Heart left ventricle (tissue), 16 donors: ENCODE measurements at regions not wholly inside any gene's neighbourhood (a gene's known extent, or its start where the extent isn't known, plus 50 kb on each side); places are given as distances from the start of the nearest gene placed in this dataset.
A peak's percentile ranks its signal among the peaks of the same experiment; 100 is the strongest.

Experiments used
- ATAC-seq, 4 donors: fragments of 200-7000 bp; cut with Tn5 transposase; one replicate each; pipeline ENCODE4 v1.9.1; 2020 to 2022; ENCODE audit warnings: moderate library complexity in 4 of 4, mild to moderate bottlenecking in 3 of 4, moderate number of reproducible peaks in 1 of 4
- DNase-seq, 5 donors: peaks; one replicate each; pipeline ENCODE4 v3.0.0-alpha.2; 2020
- H3K27ac ChIP-seq, 12 donors: fragments of 200-600 bp; sonication (generic) in 4 of 12; one replicate each; pipeline versions ENCODE4 v1.5.0 to v1.8.0; 2016 to 2022; ENCODE audit warnings: mild to moderate bottlenecking in 2 of 12
- H3K27me3 ChIP-seq, 9 donors: fragments of 200-600 bp; sonication (generic) in 2 of 9; one replicate each; pipeline versions ENCODE4 v1.5.1 to v1.8.0; 2016 to 2022; ENCODE audit warnings: mild to moderate bottlenecking in 3 of 9
- H3K36me3 ChIP-seq, 9 donors: fragments of 200-600 bp; sonication (generic) in 2 of 9; one replicate each; pipeline versions ENCODE4 v1.5.0 to v1.8.0; 2018 to 2022; ENCODE audit warnings: mild to moderate bottlenecking in 2 of 9
- H3K4me1 ChIP-seq, 12 donors: fragments of 200-600 bp; sonication (generic) in 4 of 12; one replicate each; pipeline versions ENCODE4 v1.5.0 to v1.8.0; 2016 to 2022; ENCODE audit warnings: mild to moderate bottlenecking in 3 of 12
- H3K4me3 ChIP-seq, 12 donors: fragments of 200-600 bp; sonication (generic) in 4 of 12; one replicate each; pipeline versions ENCODE4 v1.5.0 to v1.8.0; 2017 to 2022; ENCODE audit warnings: mild to moderate bottlenecking in 9 of 12, moderate library complexity in 4 of 12
- H3K9me3 ChIP-seq, 12 donors: fragments of 200-600 bp; sonication (generic) in 4 of 12; one replicate each; pipeline versions ENCODE4 v1.5.0 to v1.8.0; 2016 to 2022; ENCODE audit warnings: mild to moderate bottlenecking in 1 of 12
- POLR2A ChIP-seq, 2 donors: fragments of 450-650 bp; IDR thresholded peaks; one replicate each; pipeline ENCODE4 v1.6.1; 2017; ENCODE audit warnings: antibody characterized with exemption in 2 of 2, mild to moderate bottlenecking in 2 of 2, moderate library complexity in 2 of 2
- WGBS, 4 donors: extraction: QIAGEN DNeasy Blood & Tissue Kit in 2 of 4; methylation state at CpG; one replicate each; pipeline versions ENCODE4 v1.1.5 to v1.1.7; 2013 to 2018; 5-methylcytosine and 5-hydroxymethylcytosine counted together
- intact Hi-C, 10 donors: fragments of 100-400 bp; cut with DNase I; formaldehyde crosslinking; loops; one replicate each; pipeline versions ENCODE4 v1.11.1 to v1.14.2; 2022
- TF ChIP-seq, protein P1 (sequence below), 12 donors: fragments of 200-600 bp; sonication (generic) in 4 of 12; IDR thresholded peaks; one replicate each; pipeline versions ENCODE4 v1.5.0 to v1.8.0; 2018 to 2022; ENCODE audit warnings: antibody characterized with exemption in 12 of 12, mild to moderate bottlenecking in 5 of 12
- donor health status: ischemic (EF 13 %, LVEDD 7.1; RV severe dilation, severe dysfunction).
- donor health status: healthy with polysubstance abuse.
- donor health status: DM: no; HTN: yes; CAD: no.
- donor health status: DM: no; HTN: no; CAD: no.
- donor health status: ischemic (EF 25% LVEDD 6.9; RV normal size, moderate dysfunction).
- donor health status: ischemic (EF 25% LVEDD 5.7; RV mildly dilated, moderate dysfunction).
- donor health status: healthy.
- donor health status: DM: yes; HTN: yes; CAD: no.
- donor health status: ischemic (EF 35%, LVEDD 5.7; RV mildly dilated, moderate dysfunction).
- donor health status: nonischemic (EF 11% LVEDD 7.7; RV severe dilation, severe dysfunction).
- donor health status: DM: yes; HTN: yes; CAD: no.
- donor health status: PGD.
- donor health status: ischemic (EF 29% LVEDD 5.4; RV normal size, mild dysfunction).
- donor health status: nonischemic (EF 23%, LVEDD 6.1; RV moderate dilation, normal function).

DNA sequence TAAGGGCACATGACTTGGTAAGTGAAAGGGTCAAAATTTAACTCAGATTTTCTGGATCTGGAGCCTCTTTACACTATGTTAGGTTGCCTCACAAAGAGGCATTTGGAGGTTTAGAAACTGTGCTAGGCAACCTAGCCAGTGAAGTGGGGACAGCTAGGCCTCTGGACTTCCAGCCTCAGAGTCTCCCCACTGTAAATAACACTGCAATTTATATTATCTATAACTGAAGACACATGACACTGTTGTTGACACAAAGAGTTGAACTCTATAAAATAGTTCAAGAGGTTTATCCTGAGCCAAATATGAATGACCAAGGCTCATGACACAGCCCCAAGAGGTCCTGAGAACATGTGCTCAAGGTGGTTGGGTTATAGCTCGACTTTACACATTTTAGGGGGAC lies 74.9 kb upstream of the IQCM start:
- Histone ChIP-seq H3K9me3 (no peaks in the 10 kb centered on the region), H3K36me3 (no peaks in the 10 kb centered on the region), H3K4me1 (no peaks in the 10 kb centered on the region), H3K27ac (no peak overlapping the region), H3K27me3 (no peaks in the 10 kb centered on the region), H3K4me3 (no peak overlapping the region)
- 57 to 74% (median 62%) methylated on average over 1 of the region's 1 CpG for WGBS, 4 donors
- ATAC-seq (no peak), DNase-seq (no peak)
- TF ChIP-seq, protein P1, sequence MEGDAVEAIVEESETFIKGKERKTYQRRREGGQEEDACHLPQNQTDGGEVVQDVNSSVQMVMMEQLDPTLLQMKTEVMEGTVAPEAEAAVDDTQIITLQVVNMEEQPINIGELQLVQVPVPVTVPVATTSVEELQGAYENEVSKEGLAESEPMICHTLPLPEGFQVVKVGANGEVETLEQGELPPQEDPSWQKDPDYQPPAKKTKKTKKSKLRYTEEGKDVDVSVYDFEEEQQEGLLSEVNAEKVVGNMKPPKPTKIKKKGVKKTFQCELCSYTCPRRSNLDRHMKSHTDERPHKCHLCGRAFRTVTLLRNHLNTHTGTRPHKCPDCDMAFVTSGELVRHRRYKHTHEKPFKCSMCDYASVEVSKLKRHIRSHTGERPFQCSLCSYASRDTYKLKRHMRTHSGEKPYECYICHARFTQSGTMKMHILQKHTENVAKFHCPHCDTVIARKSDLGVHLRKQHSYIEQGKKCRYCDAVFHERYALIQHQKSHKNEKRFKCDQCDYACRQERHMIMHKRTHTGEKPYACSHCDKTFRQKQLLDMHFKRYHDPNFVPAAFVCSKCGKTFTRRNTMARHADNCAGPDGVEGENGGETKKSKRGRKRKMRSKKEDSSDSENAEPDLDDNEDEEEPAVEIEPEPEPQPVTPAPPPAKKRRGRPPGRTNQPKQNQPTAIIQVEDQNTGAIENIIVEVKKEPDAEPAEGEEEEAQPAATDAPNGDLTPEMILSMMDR (IDR thresholded peaks at IDR 0.05) = no peak
- intact Hi-C loops = loop anchor here in 2 of 10 donors (10.0 kb wide), 2 partner anchors 96 to 336 kb away; no protein-coding TSS in a partner anchor

DNA sequence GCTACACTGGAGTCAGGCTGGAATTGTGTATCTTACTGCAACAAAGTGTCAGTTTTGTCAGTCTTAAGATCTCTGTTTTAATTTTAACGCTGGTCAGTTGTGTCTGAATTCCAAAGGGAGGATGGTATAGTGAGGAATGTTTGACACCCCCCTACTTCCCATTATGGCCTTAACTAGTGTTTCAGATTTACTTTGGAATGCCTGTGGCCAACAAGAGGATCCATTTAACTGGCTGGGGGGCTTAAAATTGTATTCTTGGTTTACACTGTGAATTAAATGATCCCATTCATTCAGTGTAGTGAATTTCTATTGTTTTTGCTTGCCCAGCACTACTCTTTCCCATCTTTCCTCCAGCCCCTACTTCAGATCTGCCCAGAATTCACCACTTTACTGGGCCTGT lies 75.8 kb upstream of the IQCM start:
- Histone ChIP-seq H3K36me3 (no peaks in the 10 kb centered on the region), H3K27ac (no peak overlapping the region), H3K27me3 (no peaks in the 10 kb centered on the region), H3K4me1 (no peaks in the 10 kb centered on the region), H3K9me3 (no peaks in the 10 kb centered on the region), H3K4me3 (no peak overlapping the region)
- no peak for TF ChIP-seq POLR2A (IDR thresholded peaks at IDR 0.05)
- TF ChIP-seq, protein P1 (IDR thresholded peaks at IDR 0.05) = no peak
- DNase-seq (no peak), ATAC-seq (no peak)
- intact Hi-C loops = loop anchor here in 2 of 10 donors (10.0 kb wide), 2 partner anchors 97 to 337 kb away; no protein-coding TSS in a partner anchor
- WGBS, 4 donors = 66 to 76% (median 73%) methylated on average over 1 of the region's 1 CpG

DNA sequence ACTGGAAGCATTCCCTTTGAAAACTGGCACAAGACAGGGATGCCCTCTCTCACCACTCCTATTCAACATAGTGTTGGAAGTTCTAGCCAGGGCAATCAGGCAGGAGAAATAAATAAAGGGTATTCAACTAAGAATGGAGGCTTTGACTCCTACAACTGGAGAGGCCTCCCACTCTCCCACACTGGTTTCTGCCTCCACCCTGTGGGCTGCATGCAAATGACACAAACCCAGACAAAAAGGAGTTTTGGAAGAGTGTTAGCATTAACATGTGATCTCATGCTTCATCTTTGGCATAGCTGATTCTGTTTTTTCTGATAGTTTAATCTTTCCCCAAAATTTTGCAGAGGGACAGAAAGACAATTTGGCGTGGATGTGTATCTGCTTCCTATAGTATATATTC lies 80.8 kb upstream of the IQCM start:
- 79 to 89% (median 82%) methylated on average over 1 of the region's 1 CpG for WGBS, 4 donors
- Histone ChIP-seq H3K27me3 (no peaks in the 10 kb centered on the region), H3K4me3 (no peak overlapping the region), H3K36me3 (no peaks in the 10 kb centered on the region), H3K9me3 (no peaks in the 10 kb centered on the region), H3K4me1 (no peaks in the 10 kb centered on the region), H3K27ac (no peak overlapping the region)
- peak in 3 of 4 donors; percentile 39 to 64 (median 55) for ATAC-seq
- no peak for TF ChIP-seq POLR2A (IDR thresholded peaks at IDR 0.05)
- TF ChIP-seq, protein P1 (IDR thresholded peaks at IDR 0.05) = peak in 10 of 12 donors; percentile 15 to 51 (median 29)
- intact Hi-C loops = loop anchor here (2.0 to 10.0 kb wide), 6 partner anchors 102 to 526 kb away; no protein-coding TSS in a partner anchor
- peak in 2 of 5 donors; percentile 18 to 20 for DNase-seq

DNA sequence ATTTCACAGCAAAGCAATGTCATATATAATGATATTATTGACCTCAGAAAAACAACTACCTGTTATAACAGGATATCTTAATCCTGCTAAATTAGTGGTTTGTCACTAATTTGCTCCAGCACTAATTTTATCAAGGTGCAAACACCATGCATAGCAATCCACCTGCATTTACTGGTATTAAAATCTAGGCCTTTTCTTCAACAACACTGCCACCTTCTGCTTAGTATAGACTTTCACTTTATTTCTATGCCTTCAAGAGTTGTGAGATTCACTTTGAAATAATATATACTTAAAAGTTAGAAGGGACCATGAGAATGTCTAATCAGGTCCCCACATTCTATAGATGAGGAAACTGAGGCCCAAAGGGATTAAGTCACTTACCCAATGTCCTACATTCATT lies 82.1 kb upstream of the IQCM start:
- H3K27me3 ChIP-seq = no peaks in the 10 kb centered on the region
- TF ChIP-seq, protein P1 (IDR thresholded peaks at IDR 0.05) = peak in 10 of 12 donors; percentile 17 to 56 (median 44)
- no peak for TF ChIP-seq POLR2A (IDR thresholded peaks at IDR 0.05)
- H3K9me3 ChIP-seq = no peaks in the 10 kb centered on the region
- DNase-seq (no peak), ATAC-seq (peak in 1 of 4 donors; percentile 52)
- H3K36me3 ChIP-seq = no peaks in the 10 kb centered on the region
- no peaks in the 10 kb centered on the region for H3K4me1 ChIP-seq
- H3K27ac ChIP-seq = no peak overlapping the region
- H3K4me3 ChIP-seq = no peak overlapping the region
- intact Hi-C loops = loop anchor here (1.0 to 10.0 kb wide), 7 partner anchors 103 to 527 kb away; no protein-coding TSS in a partner anchor
